Neuronal stem cell (in vitro differentiated cells): ENCODE measurements at regions not wholly inside any gene's neighbourhood (a gene's known extent, or its start where the extent isn't known, plus 50 kb on each side); places are given as distances from the start of the nearest gene placed in this dataset.
"Not testable (repeated sequence)": the region's sequence is repeated elsewhere in the genome, so short reads cannot be mapped to it uniquely, and the experiment has no call there.

ENCODE experiments used
- DNase-seq: peaks from one replicate; pipeline ENCODE4 v3.0.0-alpha.2; 2013; ENCODE audit warnings: low spot score
- H2AFZ ChIP-seq: one replicate; pipeline ENCODE4 v1.6.1; 2013; ENCODE audit warnings: mild to moderate bottlenecking, low read length, inconsistent platforms
- H2AK5ac ChIP-seq: 2 replicates; pipeline ENCODE4 v1.6.1; 2013; ENCODE audit warnings: low read depth, mild to moderate bottlenecking, inconsistent platforms, low read length, moderate library complexity, mixed read lengths
- H2BK120ac ChIP-seq: 2 replicates; pipeline ENCODE4 v1.6.1; 2013; ENCODE audit warnings: low read depth, mild to moderate bottlenecking, inconsistent platforms, low read length, moderate library complexity, mixed read lengths
- H2BK12ac ChIP-seq: one replicate; pipeline ENCODE4 v1.6.1; 2013; ENCODE audit warnings: low read length, inconsistent platforms
- H2BK15ac ChIP-seq: 2 replicates; pipeline ENCODE4 v1.6.1; 2013; ENCODE audit warnings: mild to moderate bottlenecking, low read length, inconsistent platforms, mixed read lengths
- H2BK5ac ChIP-seq: one replicate; pipeline ENCODE4 v1.6.1; 2013; ENCODE audit warnings: inconsistent platforms, mild to moderate bottlenecking, low read length, moderate library complexity
- H3K14ac ChIP-seq: one replicate; pipeline ENCODE4 v1.6.1; 2013; ENCODE audit warnings: low read length, inconsistent platforms
- H3K18ac ChIP-seq: 2 replicates; pipeline ENCODE4 v1.6.1; 2013; ENCODE audit warnings: low read length, inconsistent platforms
- H3K23ac ChIP-seq: 2 replicates; pipeline ENCODE4 v1.6.1; 2013; ENCODE audit warnings: low read depth, mild to moderate bottlenecking, mixed read lengths, low read length, inconsistent platforms; ENCODE audit not compliant: poor library complexity
- H3K27ac ChIP-seq: replicated peaks from 3 replicates; pipeline ENCODE4 v1.5.1; 2013; ENCODE audit warnings: low read length, inconsistent platforms
- H3K27me3 ChIP-seq, 3 experiments: 2 replicates each; pipeline ENCODE4 v1.6.1; 2013; ENCODE audit warnings: low read length in 3 of 3, mild to moderate bottlenecking in 2 of 3, inconsistent platforms in 1 of 3, low read depth in 1 of 3, mixed read lengths in 1 of 3, moderate library complexity in 1 of 3; ENCODE audit not compliant: control insufficient read depth in 3 of 3, insufficient read depth in 3 of 3
- H3K36me3 ChIP-seq, 2 donors: replicated peaks in 1 of 2; 2 replicates each; pipeline ENCODE4 v1.6.1; 2013; ENCODE audit warnings: low read length in 2 of 2; ENCODE audit not compliant: control insufficient read depth in 2 of 2, insufficient read depth in 2 of 2
- H3K4ac ChIP-seq: 2 replicates; pipeline ENCODE4 v1.6.1; 2013; ENCODE audit warnings: inconsistent platforms, mild to moderate bottlenecking, low read length, moderate library complexity
- H3K4me1 ChIP-seq, 2 donors: 1 replicate in 1 of 2; 2 replicates in 1 of 2; pipeline ENCODE4 v1.6.1; 2013; ENCODE audit warnings: low read length in 2 of 2, low read depth in 1 of 2; ENCODE audit not compliant: control insufficient read depth in 2 of 2, insufficient read depth in 1 of 2
- H3K4me2 ChIP-seq: one replicate; pipeline ENCODE4 v1.6.1; 2013; ENCODE audit warnings: mild to moderate bottlenecking, low read length, inconsistent platforms; ENCODE audit not compliant: insufficient read depth, poor library complexity, severe bottlenecking
- H3K4me3 ChIP-seq, 2 donors: 2 replicates each; pipeline ENCODE4 v1.5.1; 2013; ENCODE audit warnings: low read length in 2 of 2, mild to moderate bottlenecking in 2 of 2, inconsistent platforms in 1 of 2, moderate library complexity in 1 of 2
- H3K79me1 ChIP-seq: one replicate; pipeline ENCODE4 v1.6.1; 2013; ENCODE audit warnings: low read depth, mild to moderate bottlenecking, inconsistent platforms, low read length, moderate library complexity
- H3K9ac ChIP-seq: one replicate; pipeline ENCODE4 v1.6.1; 2013; ENCODE audit warnings: mild to moderate bottlenecking, low read depth, low read length, inconsistent platforms; ENCODE audit not compliant: poor library complexity
- H3K9me3 ChIP-seq, 2 donors: replicated peaks in 1 of 2; 2 replicates each; pipeline versions ENCODE3 to v1.6.1; 2013; ENCODE audit warnings: low read length in 2 of 2, mild to moderate bottlenecking in 2 of 2, inconsistent platforms in 1 of 2, low read depth in 1 of 2, mixed read lengths in 1 of 2, moderate library complexity in 1 of 2; ENCODE audit not compliant: control insufficient read depth in 2 of 2, insufficient read depth in 1 of 2
- H4K8ac ChIP-seq: one replicate; pipeline ENCODE4 v1.6.1; 2013; ENCODE audit warnings: low read depth, mild to moderate bottlenecking, inconsistent platforms, low read length, moderate library complexity
- H4K91ac ChIP-seq: one replicate; pipeline ENCODE4 v1.6.1; 2013; ENCODE audit warnings: low read length, low read depth, mild to moderate bottlenecking, inconsistent platforms; ENCODE audit not compliant: poor library complexity
- WGBS, 2 donors: extraction: QIAGEN DNeasy Blood & Tissue Kit; methylation state at CpG; one replicate each; pipeline ENCODE4 v1.1.7; 2013; ENCODE audit warnings: missing lambda C conversion rate in 2 of 2, mixed read lengths in 1 of 2; ENCODE audit not compliant: insufficient read length in 2 of 2, insufficient replicate concordance in 1 of 2; ENCODE audit errors: extremely low coverage in 2 of 2; 5-methylcytosine and 5-hydroxymethylcytosine counted together

- H3K4me1 ChIP-seq, result no peaks in the 10 kb centered on the region
- no peak overlapping the region for H3K23ac ChIP-seq
- H3K4me2 ChIP-seq, result no peak overlapping the region
- H3K27ac ChIP-seq, result no peak overlapping the region
- no peak overlapping the region for H2BK120ac ChIP-seq
- no peak overlapping the region for H2BK5ac ChIP-seq
- H3K4me3 ChIP-seq, result no peak overlapping the region
- H3K27me3 ChIP-seq, result peaks cover 0 to 5% (median 0%) of the 10 kb centered on the region in 3 experiments
- WGBS, 2 donors, result no CpG with 5 or more reads among the region's 3 CpGs
- H3K9ac ChIP-seq, result no peak overlapping the region
- H4K91ac ChIP-seq, result no peak overlapping the region
- no peak for DNase-seq
- no peak overlapping the region for H3K18ac ChIP-seq
- H3K36me3 ChIP-seq, result no peaks in the 10 kb centered on the region
- H2BK15ac ChIP-seq, result no peak overlapping the region
- no peak overlapping the region for H4K8ac ChIP-seq
- H3K14ac ChIP-seq, result no peak overlapping the region
- H2AK5ac ChIP-seq, result no peak overlapping the region
- no peak overlapping the region for H3K4ac ChIP-seq
- H3K9me3 ChIP-seq, result no peaks in the 10 kb centered on the region
- H2BK12ac ChIP-seq, result no peak overlapping the region
- H3K79me1 ChIP-seq, result no peaks in the 10 kb centered on the region
- no peak overlapping the region for H2AFZ ChIP-seq
These were observed 55.1 kb upstream of the F9 start for GRCh38 chrX:139475432-139475831.

- not testable (repeated sequence) for H3K4me2 ChIP-seq, H4K8ac ChIP-seq, H2BK120ac ChIP-seq, H3K9me3 ChIP-seq, H3K23ac ChIP-seq, H2BK12ac ChIP-seq, H4K91ac ChIP-seq, H2AK5ac ChIP-seq, H3K79me1 ChIP-seq, H3K27ac ChIP-seq, H3K4ac ChIP-seq, H3K14ac ChIP-seq, H3K4me3 ChIP-seq, H3K4me1 ChIP-seq, H2BK5ac ChIP-seq, H3K18ac ChIP-seq, DNase-seq, H3K27me3 ChIP-seq, H2AFZ ChIP-seq, H3K36me3 ChIP-seq, H2BK15ac ChIP-seq, H3K9ac ChIP-seq
- WGBS, 2 donors, result no CpG with 5 or more reads among the region's 1 CpG
These were observed 68.6 kb upstream of the F9 start for GRCh38 chrX:139461945-139462344.

- Histone ChIP-seq H2BK12ac (no peak overlapping the region), H4K8ac (no peak overlapping the region), H2BK15ac (no peak overlapping the region), H3K4me3 (no peak overlapping the region), H3K27ac (no peak overlapping the region), H3K23ac (no peak overlapping the region), H3K36me3 (no peaks in the 10 kb centered on the region), H3K4ac (no peak overlapping the region), H2AK5ac (no peak overlapping the region), H2BK120ac (no peak overlapping the region), H3K79me1 (no peaks in the 10 kb centered on the region), H3K9me3 (no peaks in the 10 kb centered on the region), H3K4me2 (no peak overlapping the region), H3K9ac (no peak overlapping the region), H3K18ac (no peak overlapping the region), H3K14ac (no peak overlapping the region), H2AFZ (no peak overlapping the region), H4K91ac (no peak overlapping the region), H2BK5ac (no peak overlapping the region), H3K4me1 (no peaks in the 10 kb centered on the region), H3K27me3 (no peaks in the 10 kb centered on the region)
- no CpG with 5 or more reads among the region's 1 CpG for WGBS, 2 donors
- no peak for DNase-seq
These were observed 75.8 kb upstream of the F9 start for GRCh38 chrX:139454743-139455142.

GRCh38 chrX:139448996-139449395 is 81.5 kb upstream of the F9 start:
- Histone ChIP-seq H3K18ac (no peak overlapping the region), H4K91ac (no peak overlapping the region), H3K79me1 (no peaks in the 10 kb centered on the region), H3K9ac (no peak overlapping the region), H3K9me3 (no peaks in the 10 kb centered on the region), H2BK12ac (no peak overlapping the region), H3K27me3 (no peaks in the 10 kb centered on the region), H3K27ac (no peak overlapping the region), H3K23ac (no peak overlapping the region), H3K36me3 (no peaks in the 10 kb centered on the region), H3K4me2 (no peak overlapping the region), H2AFZ (no peak overlapping the region), H2BK5ac (no peak overlapping the region), H2BK15ac (no peak overlapping the region), H2BK120ac (no peak overlapping the region), H4K8ac (no peak overlapping the region), H3K4ac (no peak overlapping the region), H3K4me1 (no peaks in the 10 kb centered on the region), H3K14ac (no peak overlapping the region), H3K4me3 (no peak overlapping the region), H2AK5ac (no peak overlapping the region)
- no peak for DNase-seq
- WGBS, 2 donors, result no CpG with 5 or more reads among the region's 2 CpGs
